HTR-8/SVneo (cell line): ENCODE measurements at regions not wholly inside any gene's neighbourhood (a gene's known extent, or its start where the extent isn't known, plus 50 kb on each side); places are given as distances from the start of the nearest gene placed in this dataset.

Experiments
- DNase-seq: peaks from one replicate; pipeline ENCODE4 v3.0.0; 2011; ENCODE audit warnings: low spot score, mixed read lengths; ENCODE audit not compliant: insufficient read length
- FAIRE-seq: peaks from 2 replicates; lab custom pipeline; 2011; peaks lifted over from hg19 to GRCh38; lab: Jason Lieb, UNC

- FAIRE-seq (no peak), DNase-seq (no peak)
Observed at GRCh38 chr1:162927421-162927820, 66.4 kb upstream of the CCDC190 start.

GRCh38 chr1:162926906-162927305 lies 65.9 kb upstream of the CCDC190 start:
- FAIRE-seq (no peak), DNase-seq (no peak)

- DNase-seq = no peak
- FAIRE-seq = no peak
Observed at GRCh38 chr1:162924179-162924578, 63.2 kb upstream of the CCDC190 start.

GRCh38 chr1:162922201-162922600 lies 61.2 kb upstream of the CCDC190 start:
- DNase-seq = no peak
- no peak for FAIRE-seq

- DNase-seq (no peak), FAIRE-seq (no peak)
Observed at GRCh38 chr1:162921311-162921710, 60.3 kb upstream of the CCDC190 start.

- DNase-seq (no peak), FAIRE-seq (no peak)
Observed at GRCh38 chr1:162919034-162919433, 58.1 kb upstream of the CCDC190 start.

- FAIRE-seq (no peak), DNase-seq (no peak)
Observed at GRCh38 chr1:162918151-162918754, 57.3 kb upstream of the CCDC190 start.

GRCh38 chr1:162916821-162917613 lies 56.0 kb upstream of the CCDC190 start:
- FAIRE-seq = no peak
- DNase-seq = no peak

- FAIRE-seq (no peak), DNase-seq (no peak)
Observed at GRCh38 chr1:162916407-162916806, 55.4 kb upstream of the CCDC190 start.

- FAIRE-seq = no peak
- no peak for DNase-seq
Observed at GRCh38 chr1:162914601-162915000, 53.6 kb upstream of the CCDC190 start.

- DNase-seq = no peak
- no peak for FAIRE-seq
Observed at GRCh38 chr1:162913345-162913744, 52.4 kb upstream of the CCDC190 start.

GRCh38 chr1:162912061-162912667 lies 51.2 kb upstream of the CCDC190 start:
- DNase-seq (no peak), FAIRE-seq (no peak)
